ENCODE measurements at regions not wholly inside any gene's neighbourhood (a gene's known extent, or its start where the extent isn't known, plus 50 kb on each side); places are given as distances from the start of the nearest gene placed in this dataset.
"Not testable (repeated sequence)": the region's sequence is repeated elsewhere in the genome, so short reads cannot be mapped to it uniquely, and the experiment has no call there.

DNA sequence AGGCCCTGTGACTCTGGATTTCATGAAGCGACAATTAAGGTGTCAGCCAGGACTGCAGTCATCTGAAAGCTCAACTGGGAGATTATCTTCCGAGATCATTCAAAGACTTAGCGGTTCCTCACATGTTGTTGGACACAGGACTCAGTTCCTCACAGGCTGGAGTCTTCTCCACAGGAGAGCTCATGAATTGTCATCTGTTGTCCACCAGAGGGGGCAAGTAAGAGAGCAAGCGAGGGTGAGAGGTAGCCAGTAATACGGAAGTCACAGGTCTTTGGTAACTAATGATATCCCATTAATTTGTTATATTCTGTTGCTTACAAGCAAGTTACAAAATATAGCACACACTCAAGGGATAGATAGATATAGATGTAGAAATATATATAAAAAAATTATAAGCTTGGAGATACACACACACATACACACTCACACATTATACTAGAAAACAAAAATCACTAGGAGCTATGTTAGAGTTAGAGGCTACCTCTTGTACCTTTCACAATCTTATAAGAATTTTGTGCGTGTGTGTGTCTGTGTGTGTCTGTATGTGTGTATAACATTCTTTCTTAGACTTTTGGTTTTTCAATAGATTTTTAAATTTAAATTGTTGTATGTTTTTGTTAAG lies 1695.3 kb downstream of the BRINP3 start:
- H3K36me3 Mint-ChIP-seq (ENCODE audit: insufficient read depth): no peaks in the 10 kb centered on the region
- no peak overlapping the region for H3K4me3 Mint-ChIP-seq
- no peak for DNase-seq
- ATAC-seq (replicated peaks): no peak
- H3K4me1 Mint-ChIP-seq (ENCODE audit: low read depth in 2 of 2): no peaks in the 10 kb centered on the region
- no peaks in the 10 kb centered on the region for H3K27me3 Mint-ChIP-seq
- no peak overlapping the region for H3K27ac Mint-ChIP-seq
- H3K9me3 Mint-ChIP-seq: no peaks in the 10 kb centered on the region

DNA sequence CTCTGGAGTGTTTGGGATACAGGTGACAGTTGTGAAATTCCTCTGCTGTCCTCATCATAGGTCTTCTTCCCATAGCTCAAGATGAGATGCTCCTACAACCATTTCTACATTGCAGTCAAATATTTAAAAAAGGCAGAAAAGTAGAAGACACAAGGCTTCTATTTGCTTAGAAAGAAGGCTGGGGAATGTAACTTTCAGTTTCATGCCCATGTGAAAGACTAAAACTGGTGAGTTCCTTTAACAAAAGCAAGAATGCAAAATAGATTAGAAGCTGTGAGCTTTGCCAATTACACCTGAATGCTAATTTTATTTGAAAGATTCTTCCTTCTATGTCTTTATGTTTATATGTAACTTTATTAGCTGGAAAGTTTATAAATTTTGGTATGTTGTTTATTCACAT lies 1682.7 kb downstream of the BRINP3 start:
- no peaks in the 10 kb centered on the region for H3K27me3 Mint-ChIP-seq
- DNase-seq: no peak
- no peak for ATAC-seq (replicated peaks)
- no peaks in the 10 kb centered on the region for H3K36me3 Mint-ChIP-seq (ENCODE audit: insufficient read depth)
- H3K4me1 Mint-ChIP-seq (ENCODE audit: low read depth in 2 of 2): no peaks in the 10 kb centered on the region
- peaks cover 6 to 8% of the 10 kb centered on the region in 2 donors for H3K9me3 Mint-ChIP-seq
- H3K4me3 Mint-ChIP-seq: no peak overlapping the region
- no peak overlapping the region for H3K27ac Mint-ChIP-seq

GRCh38 chr1:188812153-188812552 lies 1665.5 kb downstream of the BRINP3 start:
- not testable (repeated sequence) for H3K4me3 Mint-ChIP-seq; H3K27me3 Mint-ChIP-seq; H3K36me3 Mint-ChIP-seq (ENCODE audit: insufficient read depth); H3K4me1 Mint-ChIP-seq (ENCODE audit: low read depth in 2 of 2); H3K27ac Mint-ChIP-seq; ATAC-seq (replicated peaks); DNase-seq
- H3K9me3 Mint-ChIP-seq: peaks cover 14 to 17% of the 10 kb centered on the region in 2 donors

GRCh38 chr1:188812836-188813573 lies 1664.7 kb downstream of the BRINP3 start:
- H3K27ac Mint-ChIP-seq; ATAC-seq (replicated peaks); H3K36me3 Mint-ChIP-seq (ENCODE audit: insufficient read depth); DNase-seq; H3K4me3 Mint-ChIP-seq; H3K27me3 Mint-ChIP-seq; H3K4me1 Mint-ChIP-seq (ENCODE audit: low read depth in 2 of 2): not testable (repeated sequence)
- peaks cover 13 to 15% of the 10 kb centered on the region in 2 donors for H3K9me3 Mint-ChIP-seq

GRCh38 chr1:188817814-188818213 lies 1659.8 kb downstream of the BRINP3 start:
- peaks cover 0 to 5% of the 10 kb centered on the region in 2 donors for H3K9me3 Mint-ChIP-seq
- H3K27ac Mint-ChIP-seq: no peak overlapping the region

GRCh38 chr1:188822248-188822647 lies 1655.4 kb downstream of the BRINP3 start:
- Mint-ChIP-seq H3K4me1 (ENCODE audit: low read depth in 2 of 2) (no peaks in the 10 kb centered on the region), H3K4me3 (no peak overlapping the region), H3K9me3 (peaks cover 2 to 3% of the 10 kb centered on the region in 2 donors), H3K27me3 (no peaks in the 10 kb centered on the region), H3K27ac (no peak overlapping the region), H3K36me3 (ENCODE audit: insufficient read depth) (no peaks in the 10 kb centered on the region)
- ATAC-seq (replicated peaks) (no peak), DNase-seq (no peak)

More at GRCh38 chr1:188817814-188818213, 1659.8 kb downstream of the BRINP3 start:
- ATAC-seq (replicated peaks) (no peak), DNase-seq (no peak)
- Mint-ChIP-seq H3K4me3 (no peak overlapping the region), H3K27me3 (no peaks in the 10 kb centered on the region), H3K4me1 (ENCODE audit: low read depth in 2 of 2) (no peaks in the 10 kb centered on the region), H3K36me3 (ENCODE audit: insufficient read depth) (no peaks in the 10 kb centered on the region)

- Mint-ChIP-seq H3K36me3 (ENCODE audit: insufficient read depth) (no peaks in the 10 kb centered on the region), H3K4me1 (ENCODE audit: low read depth in 2 of 2) (no peaks in the 10 kb centered on the region), H3K9me3 (peaks cover 4 to 8% of the 10 kb centered on the region in 2 donors), H3K27me3 (no peaks in the 10 kb centered on the region), H3K27ac (no peak overlapping the region), H3K4me3 (no peak overlapping the region)
- no peak for DNase-seq
- no peak for ATAC-seq (replicated peaks)
These were observed 1652.2 kb downstream of the BRINP3 start for GRCh38 chr1:188825471-188825870.

DNA sequence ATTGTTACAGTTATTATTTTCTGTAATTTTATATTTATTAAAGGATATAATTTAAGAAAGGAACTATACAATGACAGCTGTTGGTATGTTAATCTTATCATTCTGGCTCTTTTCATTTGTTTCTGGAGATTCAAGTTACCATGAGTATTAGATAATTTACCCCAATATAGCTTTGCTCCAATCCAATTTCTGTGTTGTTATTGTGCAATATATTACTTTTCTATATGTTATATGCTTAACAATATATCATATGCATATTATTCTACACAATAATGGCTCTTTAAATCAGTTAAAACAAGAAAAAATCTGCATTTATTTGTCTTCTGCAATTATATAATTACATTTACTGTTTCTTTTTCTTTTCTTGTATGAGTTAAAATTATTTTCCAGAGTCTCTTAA lies 1650.9 kb downstream of the BRINP3 start:
- no peak for ATAC-seq (replicated peaks)
- Mint-ChIP-seq H3K9me3 (peaks cover 3 to 8% of the 10 kb centered on the region in 2 donors), H3K27me3 (no peaks in the 10 kb centered on the region), H3K4me3 (no peak overlapping the region), H3K36me3 (ENCODE audit: insufficient read depth) (no peaks in the 10 kb centered on the region), H3K27ac (no peak overlapping the region), H3K4me1 (ENCODE audit: low read depth in 2 of 2) (no peaks in the 10 kb centered on the region)
- no peak for DNase-seq

DNA sequence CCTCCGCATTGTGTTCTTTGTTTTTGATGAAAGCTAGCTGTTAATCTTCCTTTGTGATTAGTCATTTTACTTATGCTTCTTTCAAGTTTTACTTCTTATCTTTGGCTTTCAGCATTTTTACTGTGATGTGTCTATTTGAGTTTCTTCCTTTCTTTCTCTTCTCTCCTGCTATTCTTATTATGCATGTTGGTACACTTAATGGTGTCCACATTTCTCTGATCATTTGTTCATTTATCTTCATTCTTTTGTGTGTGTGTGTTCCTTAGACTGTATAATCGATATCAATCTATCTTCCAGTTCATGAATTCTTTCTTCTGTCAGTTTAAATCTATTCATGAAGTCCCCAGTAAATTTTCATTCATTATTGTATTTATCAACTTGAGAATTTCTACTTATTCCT lies 1650.3 kb downstream of the BRINP3 start:
- Mint-ChIP-seq H3K27ac (no peak overlapping the region), H3K9me3 (peaks cover 3 to 8% of the 10 kb centered on the region in 2 donors), H3K36me3 (ENCODE audit: insufficient read depth) (no peaks in the 10 kb centered on the region), H3K4me1 (ENCODE audit: low read depth in 2 of 2) (no peaks in the 10 kb centered on the region), H3K4me3 (no peak overlapping the region), H3K27me3 (no peaks in the 10 kb centered on the region)
- ATAC-seq (replicated peaks) (no peak), DNase-seq (no peak)

DNA sequence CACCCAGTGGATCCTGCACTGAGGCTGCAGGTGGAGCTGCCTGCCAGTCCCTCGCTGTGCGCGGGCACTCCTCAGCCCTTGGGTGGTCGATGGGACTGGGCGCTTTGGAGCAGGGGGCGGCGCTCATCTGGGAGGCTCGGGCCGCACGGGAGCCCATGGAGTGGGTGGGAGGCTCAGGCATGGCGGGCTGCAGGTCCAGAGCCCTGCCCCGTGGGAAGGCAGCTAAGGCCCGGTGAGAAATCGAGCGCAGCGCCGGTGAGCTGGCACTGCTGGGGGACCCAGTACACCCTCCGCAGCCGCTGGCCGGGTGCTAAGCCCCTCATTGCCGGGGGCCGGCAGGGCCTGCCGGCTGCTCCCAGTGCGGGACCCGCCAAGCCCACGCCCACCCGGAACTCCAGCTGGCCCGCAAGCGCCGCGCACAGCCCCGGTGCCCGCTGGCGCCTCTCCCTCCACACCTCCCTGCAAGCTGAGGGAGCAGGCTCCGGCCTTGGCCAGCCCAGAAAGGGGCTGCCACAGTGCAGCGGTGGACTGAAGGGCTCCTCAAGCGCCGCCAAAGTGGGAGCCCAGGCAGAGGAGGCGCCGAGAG lies 1636.5 kb downstream of the BRINP3 start:
- not testable (repeated sequence) for DNase-seq; H3K27ac Mint-ChIP-seq; H3K27me3 Mint-ChIP-seq; ATAC-seq (replicated peaks); H3K9me3 Mint-ChIP-seq; H3K36me3 Mint-ChIP-seq (ENCODE audit: insufficient read depth); H3K4me1 Mint-ChIP-seq (ENCODE audit: low read depth in 2 of 2); H3K4me3 Mint-ChIP-seq

DNA sequence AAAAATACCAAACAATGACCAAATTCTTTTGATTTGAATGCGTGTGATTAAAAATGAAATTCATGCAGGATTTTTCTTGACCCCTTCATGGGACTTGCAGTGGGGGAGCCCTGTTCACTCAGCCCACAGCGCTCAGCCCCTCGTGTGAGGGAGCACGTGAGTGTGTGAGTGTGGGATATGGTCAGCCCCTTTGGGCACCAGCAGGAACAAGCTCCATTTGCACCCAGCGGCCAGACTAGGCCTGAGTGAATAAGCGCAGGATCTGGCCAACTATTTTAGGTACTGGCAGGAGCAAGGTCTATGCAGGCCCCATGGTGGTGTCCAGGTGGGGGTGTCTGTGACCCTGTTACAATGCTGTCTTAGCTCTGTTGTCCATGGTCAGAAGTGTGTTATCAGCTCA lies 1631.2 kb downstream of the BRINP3 start:
- no peak overlapping the region for H3K27ac Mint-ChIP-seq
- ATAC-seq (replicated peaks) (no peak), DNase-seq (no peak)
- H3K36me3 Mint-ChIP-seq (ENCODE audit: insufficient read depth): no peaks in the 10 kb centered on the region
- H3K4me1 Mint-ChIP-seq (ENCODE audit: low read depth in 2 of 2): no peaks in the 10 kb centered on the region
- H3K27me3 Mint-ChIP-seq: no peaks in the 10 kb centered on the region
- peaks cover 2 to 5% of the 10 kb centered on the region in 2 donors for H3K9me3 Mint-ChIP-seq
- no peak overlapping the region for H3K4me3 Mint-ChIP-seq

GRCh38 chr1:188857526-188858087 lies 1620.1 kb downstream of the BRINP3 start:
- DNase-seq (no peak), ATAC-seq (replicated peaks) (no peak)
- H3K27me3 Mint-ChIP-seq: no peaks in the 10 kb centered on the region
- no peak overlapping the region for H3K27ac Mint-ChIP-seq
- no peak overlapping the region for H3K4me3 Mint-ChIP-seq
- H3K36me3 Mint-ChIP-seq (ENCODE audit: insufficient read depth): no peaks in the 10 kb centered on the region
- no peaks in the 10 kb centered on the region for H3K4me1 Mint-ChIP-seq (ENCODE audit: low read depth in 2 of 2)
- H3K9me3 Mint-ChIP-seq: peaks cover 0 to 2% of the 10 kb centered on the region in 2 donors

DNA sequence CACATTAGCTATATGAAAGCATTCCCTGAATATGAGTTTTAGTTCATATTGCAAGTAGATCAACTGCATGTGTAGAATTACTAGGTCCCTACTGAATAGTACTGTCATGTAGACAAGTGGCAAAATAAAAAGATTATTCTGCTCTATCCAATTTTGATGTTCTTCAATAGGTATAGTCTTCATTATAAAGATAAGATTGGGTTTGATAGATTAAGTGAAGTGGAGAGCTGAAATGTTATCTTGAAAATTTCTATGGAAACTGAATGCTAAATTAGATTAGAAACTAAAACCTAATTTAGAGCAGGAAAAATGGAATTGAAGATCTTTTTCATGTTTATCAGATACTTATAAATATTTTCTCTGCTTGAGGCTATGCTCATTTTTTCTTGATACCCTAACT lies 1610.0 kb downstream of the BRINP3 start:
- ATAC-seq (replicated peaks): no peak
- Mint-ChIP-seq H3K4me1 (ENCODE audit: low read depth in 2 of 2) (no peaks in the 10 kb centered on the region), H3K27ac (no peak overlapping the region), H3K9me3 (peaks cover 3 to 12% of the 10 kb centered on the region in 2 donors), H3K27me3 (no peaks in the 10 kb centered on the region), H3K36me3 (ENCODE audit: insufficient read depth) (no peaks in the 10 kb centered on the region), H3K4me3 (no peak overlapping the region)
- DNase-seq: no peak

DNA sequence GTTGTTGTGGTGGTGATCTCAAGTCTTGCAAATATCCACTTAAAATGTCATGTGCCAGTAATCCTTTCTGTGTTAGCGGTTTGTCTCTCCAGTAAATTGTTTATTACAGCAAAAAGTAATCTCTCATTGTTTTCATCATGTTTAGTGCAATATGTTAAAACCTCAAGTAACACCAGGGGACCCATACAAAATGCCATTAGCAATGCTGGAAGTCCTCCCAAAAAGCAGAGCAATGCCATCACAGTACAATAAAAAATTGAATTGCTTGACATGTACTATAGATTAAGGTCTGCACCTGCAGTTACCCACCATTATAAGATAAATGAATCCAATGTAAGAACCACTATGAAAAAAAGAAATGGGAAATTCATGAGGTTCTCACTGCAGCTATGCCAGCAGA lies 1606.5 kb downstream of the BRINP3 start:
- H3K36me3 Mint-ChIP-seq (ENCODE audit: insufficient read depth): no peaks in the 10 kb centered on the region
- no peak overlapping the region for H3K27ac Mint-ChIP-seq
- ATAC-seq (replicated peaks): no peak

More for the DNA sequence above, 1606.5 kb downstream of the BRINP3 start:
- no peaks in the 10 kb centered on the region for H3K4me1 Mint-ChIP-seq (ENCODE audit: low read depth in 2 of 2)
- H3K9me3 Mint-ChIP-seq: peaks cover 0 to 3% of the 10 kb centered on the region in 2 donors
- H3K4me3 Mint-ChIP-seq: no peak overlapping the region
- no peak for DNase-seq
- H3K27me3 Mint-ChIP-seq: no peaks in the 10 kb centered on the region
